ENCODE measurements at regions not wholly inside any gene's neighbourhood (a gene's known extent, or its start where the extent isn't known, plus 50 kb on each side); places are given as distances from the start of the nearest gene placed in this dataset.
"Not testable (repeated sequence)": the region's sequence is repeated elsewhere in the genome, so short reads cannot be mapped to it uniquely, and the experiment has no call there.

DNA sequence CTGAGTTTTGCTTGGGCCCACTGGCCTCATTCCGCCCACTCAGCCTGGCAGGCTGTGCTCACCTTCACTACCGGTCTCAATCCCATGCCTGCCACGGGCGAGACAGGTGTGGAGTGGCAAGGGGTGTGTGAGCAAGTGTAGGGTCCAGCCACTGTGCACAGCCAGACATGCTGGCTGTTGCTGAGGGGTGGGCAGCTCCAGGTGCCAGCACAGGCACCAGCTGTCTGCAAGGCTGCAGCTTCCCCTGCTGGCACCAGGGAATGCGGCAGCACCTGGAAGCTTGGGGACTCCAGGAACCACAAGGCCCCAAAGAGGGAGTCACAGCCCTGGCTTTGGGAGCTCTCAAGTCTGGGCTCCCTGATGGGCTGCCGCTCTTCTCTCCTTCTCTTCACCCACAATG is 372.7 kb downstream of the CBLN4 start:
- no peaks in the 10 kb centered on the region for H3F3A ChIP-seq (ENCODE audit: low read depth)
- no peak overlapping the region for H3K4me2 ChIP-seq (ENCODE audit: low read depth, low read length, poor library complexity, severe bottlenecking)

GRCh38 chr20:55629143-55629542 is 376.2 kb downstream of the CBLN4 start:
- not testable (repeated sequence) for H3K4me3 ChIP-seq (ENCODE audit: low read length, poor library complexity, severe bottlenecking); H3K4me2 ChIP-seq (ENCODE audit: low read depth, low read length, poor library complexity, severe bottlenecking); H3K79me2 ChIP-seq (ENCODE audit: insufficient read depth, low read length); H3K36me3 ChIP-seq (ENCODE audit: insufficient read depth, low read length); H3K9ac ChIP-seq (ENCODE audit: low read depth, low read length, poor library complexity, severe bottlenecking); H3K27me3 ChIP-seq (ENCODE audit: insufficient read depth, low read length, poor library complexity, severe bottlenecking); H3K4me1 ChIP-seq (ENCODE audit: insufficient read depth, low read length, poor library complexity, severe bottlenecking); H4K20me1 ChIP-seq (ENCODE audit: insufficient read depth, low read length, poor library complexity, severe bottlenecking); H3K9me2 ChIP-seq (replicated peaks; ENCODE audit: low read depth, low read length); H3F3A ChIP-seq (ENCODE audit: low read depth); H3K9me3 ChIP-seq (ENCODE audit: insufficient read depth, low read depth, low read length); H2AFZ ChIP-seq (ENCODE audit: low read length)

More for the DNA sequence above, 372.7 kb downstream of the CBLN4 start:
- H4K20me1 ChIP-seq (ENCODE audit: insufficient read depth, low read length, poor library complexity, severe bottlenecking), result no peaks in the 10 kb centered on the region
- H3K4me3 ChIP-seq (ENCODE audit: low read length, poor library complexity, severe bottlenecking), result no peak overlapping the region
- H3K9me3 ChIP-seq (ENCODE audit: insufficient read depth, low read depth, low read length), result no peaks in the 10 kb centered on the region
- H3K27me3 ChIP-seq (ENCODE audit: insufficient read depth, low read length, poor library complexity, severe bottlenecking), result no peaks in the 10 kb centered on the region
- no peaks in the 10 kb centered on the region for H3K9me2 ChIP-seq (replicated peaks; ENCODE audit: low read depth, low read length)
- no peaks in the 10 kb centered on the region for H3K36me3 ChIP-seq (ENCODE audit: insufficient read depth, low read length)
- no peak overlapping the region for H3K9ac ChIP-seq (ENCODE audit: low read depth, low read length, poor library complexity, severe bottlenecking)
- no peaks in the 10 kb centered on the region for H3K4me1 ChIP-seq (ENCODE audit: insufficient read depth, low read length, poor library complexity, severe bottlenecking)
- no peak overlapping the region for H2AFZ ChIP-seq (ENCODE audit: low read length)
- no peak for TF ChIP-seq EZH2phosphoT487 (IDR thresholded peaks at IDR 0.05; ENCODE audit: borderline replicate concordance)
- no peaks in the 10 kb centered on the region for H3K79me2 ChIP-seq (ENCODE audit: insufficient read depth, low read length)

DNA sequence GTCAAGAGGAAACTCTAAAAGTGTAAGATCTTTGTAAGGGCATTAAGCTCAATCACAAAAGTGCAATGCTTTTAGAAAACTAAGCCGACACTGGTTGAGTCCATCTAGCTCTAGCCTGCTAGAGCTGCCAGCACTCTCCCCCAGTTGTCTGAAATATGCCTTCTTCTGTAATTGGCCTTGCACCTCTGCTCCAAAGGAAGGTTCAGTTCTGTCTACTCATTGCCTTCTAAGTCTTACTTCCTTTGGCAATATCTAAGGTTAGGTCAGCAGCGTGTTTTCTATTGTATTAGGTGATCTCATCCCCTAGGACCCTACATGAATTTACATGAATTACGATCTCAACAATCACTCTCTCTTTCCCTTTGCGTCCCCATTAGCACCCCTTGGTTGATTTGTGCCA is 378.6 kb downstream of the CBLN4 start:
- no peak overlapping the region for H3K9ac ChIP-seq (ENCODE audit: low read depth, low read length, poor library complexity, severe bottlenecking)
- no peaks in the 10 kb centered on the region for H3F3A ChIP-seq (ENCODE audit: low read depth)
- no peak overlapping the region for H2AFZ ChIP-seq (ENCODE audit: low read length)
- no peaks in the 10 kb centered on the region for H3K36me3 ChIP-seq (ENCODE audit: insufficient read depth, low read length)
- H3K4me1 ChIP-seq (ENCODE audit: insufficient read depth, low read length, poor library complexity, severe bottlenecking), result no peaks in the 10 kb centered on the region
- H3K4me2 ChIP-seq (ENCODE audit: low read depth, low read length, poor library complexity, severe bottlenecking), result no peak overlapping the region
- no peaks in the 10 kb centered on the region for H3K79me2 ChIP-seq (ENCODE audit: insufficient read depth, low read length)
- H3K9me2 ChIP-seq (replicated peaks; ENCODE audit: low read depth, low read length), result no peaks in the 10 kb centered on the region
- H4K20me1 ChIP-seq (ENCODE audit: insufficient read depth, low read length, poor library complexity, severe bottlenecking), result no peaks in the 10 kb centered on the region
- no peaks in the 10 kb centered on the region; the same call in 1 of the 2 replicates for H3K9me3 ChIP-seq (ENCODE audit: insufficient read depth, low read depth, low read length)
- H3K4me3 ChIP-seq (ENCODE audit: low read length, poor library complexity, severe bottlenecking), result no peak overlapping the region
- H3K27me3 ChIP-seq (ENCODE audit: insufficient read depth, low read length, poor library complexity, severe bottlenecking), result no peaks in the 10 kb centered on the region
- no peak for TF ChIP-seq CTCF (conservative IDR thresholded peaks at IDR 0.05; ENCODE audit: low read length)
- TF ChIP-seq EZH2phosphoT487 (IDR thresholded peaks at IDR 0.05; ENCODE audit: borderline replicate concordance), result no peak

DNA sequence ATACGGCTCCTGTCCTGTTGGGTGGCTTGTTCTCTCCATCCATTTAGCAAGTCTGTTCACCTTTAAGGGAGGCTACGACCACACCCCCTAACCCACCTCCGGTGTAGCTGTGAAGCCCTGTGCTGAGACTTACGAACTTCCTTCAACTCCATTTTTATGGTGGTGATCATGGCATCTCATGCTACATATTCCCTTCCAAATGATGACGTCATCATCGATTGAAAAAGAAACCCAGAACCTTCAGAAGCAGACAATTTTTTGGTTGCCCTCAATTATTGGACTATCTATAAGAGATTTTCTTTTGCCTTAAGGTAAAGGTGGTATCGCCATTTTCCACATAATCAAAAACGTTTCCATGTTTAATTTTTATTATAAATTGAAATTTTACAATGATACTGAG is 389.0 kb downstream of the CBLN4 start:
- H3K4me2 ChIP-seq (ENCODE audit: low read depth, low read length, poor library complexity, severe bottlenecking), result no peak overlapping the region
- no peaks in the 10 kb centered on the region for H3K79me2 ChIP-seq (ENCODE audit: insufficient read depth, low read length)
- no peak overlapping the region for H3K9ac ChIP-seq (ENCODE audit: low read depth, low read length, poor library complexity, severe bottlenecking)
- H3F3A ChIP-seq (ENCODE audit: low read depth), result no peaks in the 10 kb centered on the region
- no peaks in the 10 kb centered on the region for H3K36me3 ChIP-seq (ENCODE audit: insufficient read depth, low read length)
- H2AFZ ChIP-seq (ENCODE audit: low read length), result no peak overlapping the region
- no peaks in the 10 kb centered on the region for H4K20me1 ChIP-seq (ENCODE audit: insufficient read depth, low read length, poor library complexity, severe bottlenecking)
- no peaks in the 10 kb centered on the region for H3K4me1 ChIP-seq (ENCODE audit: insufficient read depth, low read length, poor library complexity, severe bottlenecking)
- no peak for TF ChIP-seq CTCF (conservative IDR thresholded peaks at IDR 0.05; ENCODE audit: low read length)
- TF ChIP-seq EZH2phosphoT487 (IDR thresholded peaks at IDR 0.05; ENCODE audit: borderline replicate concordance), result no peak
- no peaks in the 10 kb centered on the region for H3K27me3 ChIP-seq (ENCODE audit: insufficient read depth, low read length, poor library complexity, severe bottlenecking)
- H3K4me3 ChIP-seq (ENCODE audit: low read length, poor library complexity, severe bottlenecking), result no peak overlapping the region
- no peaks in the 10 kb centered on the region for H3K9me3 ChIP-seq (ENCODE audit: insufficient read depth, low read depth, low read length)
- no peaks in the 10 kb centered on the region for H3K9me2 ChIP-seq (replicated peaks; ENCODE audit: low read depth, low read length)
